DOHH2 (cell line): ENCODE measurements at regions not wholly inside any gene's neighbourhood (a gene's known extent, or its start where the extent isn't known, plus 50 kb on each side); places are given as distances from the start of the nearest gene placed in this dataset.

Experiments
- EZH2phosphoT487 ChIP-seq: fragments of 200-600 bp; sonication (generic); IDR thresholded peaks from 2 replicates; pipeline ENCODE4 v1.6.1; 2017; ENCODE audit warnings: borderline replicate concordance, mild to moderate bottlenecking, antibody characterized with exemption, low read length, moderate library complexity, mixed read lengths
- TF ChIP-seq, protein P1 (sequence below): fragments of 200-600 bp; sonication (generic); IDR thresholded peaks from one replicate; pipeline ENCODE4 v1.5.1; 2014; ENCODE audit warnings: antibody characterized with exemption, mild to moderate bottlenecking, low read depth, low read length; ENCODE audit not compliant: poor library complexity, severe bottlenecking

GRCh38 chr15:75109021-75109735, 85.8 kb downstream of the PPCDC start:
- TF ChIP-seq, protein P1, sequence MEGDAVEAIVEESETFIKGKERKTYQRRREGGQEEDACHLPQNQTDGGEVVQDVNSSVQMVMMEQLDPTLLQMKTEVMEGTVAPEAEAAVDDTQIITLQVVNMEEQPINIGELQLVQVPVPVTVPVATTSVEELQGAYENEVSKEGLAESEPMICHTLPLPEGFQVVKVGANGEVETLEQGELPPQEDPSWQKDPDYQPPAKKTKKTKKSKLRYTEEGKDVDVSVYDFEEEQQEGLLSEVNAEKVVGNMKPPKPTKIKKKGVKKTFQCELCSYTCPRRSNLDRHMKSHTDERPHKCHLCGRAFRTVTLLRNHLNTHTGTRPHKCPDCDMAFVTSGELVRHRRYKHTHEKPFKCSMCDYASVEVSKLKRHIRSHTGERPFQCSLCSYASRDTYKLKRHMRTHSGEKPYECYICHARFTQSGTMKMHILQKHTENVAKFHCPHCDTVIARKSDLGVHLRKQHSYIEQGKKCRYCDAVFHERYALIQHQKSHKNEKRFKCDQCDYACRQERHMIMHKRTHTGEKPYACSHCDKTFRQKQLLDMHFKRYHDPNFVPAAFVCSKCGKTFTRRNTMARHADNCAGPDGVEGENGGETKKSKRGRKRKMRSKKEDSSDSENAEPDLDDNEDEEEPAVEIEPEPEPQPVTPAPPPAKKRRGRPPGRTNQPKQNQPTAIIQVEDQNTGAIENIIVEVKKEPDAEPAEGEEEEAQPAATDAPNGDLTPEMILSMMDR: no peak
- no peak for TF ChIP-seq EZH2phosphoT487
